Suprapubic skin (tissue), 4 donors: ENCODE measurements at regions not wholly inside any gene's neighbourhood (a gene's known extent, or its start where the extent isn't known, plus 50 kb on each side); places are given as distances from the start of the nearest gene placed in this dataset.

ENCODE experiments used
- DNase-seq, 2 donors: peaks; one replicate each; pipeline ENCODE4 v3.0.0-alpha.2; 2019; ENCODE audit warnings: low spot score in 2 of 2
- H3K27ac ChIP-seq: fragments of 200-600 bp; sonication (generic); one replicate; pipeline ENCODE4 v1.5.1; 2019
- H3K27me3 ChIP-seq: fragments of 200-600 bp; sonication (generic); one replicate; pipeline ENCODE4 v1.5.1; 2019
- H3K36me3 ChIP-seq: fragments of 200-600 bp; sonication (generic); one replicate; pipeline ENCODE4 v1.5.1; 2019
- H3K4me1 ChIP-seq: fragments of 200-600 bp; sonication (generic); one replicate; pipeline ENCODE4 v1.5.1; 2019
- H3K4me3 ChIP-seq: fragments of 200-600 bp; sonication (generic); one replicate; pipeline ENCODE4 v1.5.1; 2019; ENCODE audit warnings: mild to moderate bottlenecking
- H3K9me3 ChIP-seq: fragments of 200-600 bp; sonication (generic); one replicate; pipeline ENCODE4 v1.5.1; 2019
- CTCF ChIP-seq, 2 donors: fragments of 200-600 bp in 1 of 2; fragments of 450-650 bp in 1 of 2; sonication (generic) in 1 of 2; IDR thresholded peaks; one replicate each; pipeline ENCODE4 v1.5.1; 2016 to 2019; ENCODE audit warnings: antibody characterized with exemption in 2 of 2, mild to moderate bottlenecking in 1 of 2, moderate library complexity in 1 of 2
- EP300 ChIP-seq: sonication (generic); formaldehyde crosslinking; IDR thresholded peaks from one replicate; pipeline ENCODE4 v1.6.1; 2017; ENCODE audit warnings: antibody characterized with exemption
- POLR2A ChIP-seq, 2 donors: fragments of 450-650 bp; IDR thresholded peaks; one replicate each; pipeline ENCODE4 v1.6.1; 2017; ENCODE audit warnings: antibody characterized with exemption in 2 of 2, mild to moderate bottlenecking in 2 of 2, moderate library complexity in 2 of 2
- POLR2AphosphoS5 ChIP-seq, 3 donors: sonication (generic); formaldehyde crosslinking; IDR thresholded peaks; one replicate each; pipeline ENCODE4 v1.6.1; 2017; ENCODE audit warnings: antibody characterized with exemption in 3 of 3
- WGBS: methylation state at CpG from one replicate; pipeline ENCODE4 v1.1.5; 2018; 5-methylcytosine and 5-hydroxymethylcytosine counted together

- Histone ChIP-seq H3K4me1 (no peaks in the 10 kb centered on the region), H3K9me3 (peaks cover 7% of the 10 kb centered on the region), H3K36me3 (no peaks in the 10 kb centered on the region), H3K27ac (no peak overlapping the region), H3K27me3 (no peaks in the 10 kb centered on the region), H3K4me3 (no peak overlapping the region)
- DNase-seq: no peak
- WGBS: 41% methylated on average over 1 of the region's 1 CpG
- no peak for TF ChIP-seq POLR2AphosphoS5 (IDR thresholded peaks at IDR 0.05)
- no peak for TF ChIP-seq POLR2A (IDR thresholded peaks at IDR 0.05)
- no peak for TF ChIP-seq CTCF (IDR thresholded peaks at IDR 0.05)
- TF ChIP-seq EP300: no peak
Measured at GRCh38 chr10:120702032-120702431, 149.1 kb upstream of the WDR11 start.

GRCh38 chr10:120705309-120705708, 145.9 kb upstream of the WDR11 start:
- H3K4me1 ChIP-seq: no peaks in the 10 kb centered on the region
- DNase-seq: no peak
- H3K9me3 ChIP-seq: no peaks in the 10 kb centered on the region
- TF ChIP-seq POLR2A (IDR thresholded peaks at IDR 0.05) (no peak), POLR2AphosphoS5 (IDR thresholded peaks at IDR 0.05) (no peak), EP300 (no peak)
- no peaks in the 10 kb centered on the region for H3K36me3 ChIP-seq
- H3K27me3 ChIP-seq: no peaks in the 10 kb centered on the region
- H3K27ac ChIP-seq: no peak overlapping the region
- H3K4me3 ChIP-seq: no peak overlapping the region
- 58% methylated on average over 4 of the region's 4 CpGs for WGBS

GRCh38 chr10:120710076-120710475, 141.1 kb upstream of the WDR11 start:
- no peak overlapping the region for H3K27ac ChIP-seq
- no peak overlapping the region for H3K4me3 ChIP-seq
- H3K27me3 ChIP-seq: no peaks in the 10 kb centered on the region
- no peak for TF ChIP-seq CTCF (IDR thresholded peaks at IDR 0.05)
- no peak for TF ChIP-seq POLR2AphosphoS5 (IDR thresholded peaks at IDR 0.05)
- no peak for TF ChIP-seq POLR2A (IDR thresholded peaks at IDR 0.05)
- TF ChIP-seq EP300: no peak
- H3K9me3 ChIP-seq: no peaks in the 10 kb centered on the region
- no peak for DNase-seq
- no peaks in the 10 kb centered on the region for H3K4me1 ChIP-seq
- no peaks in the 10 kb centered on the region for H3K36me3 ChIP-seq
- 79% methylated on average over 2 of the region's 2 CpGs for WGBS

- no peak overlapping the region for H3K27ac ChIP-seq
- H3K9me3 ChIP-seq: no peaks in the 10 kb centered on the region
- no peaks in the 10 kb centered on the region for H3K36me3 ChIP-seq
- 82% methylated on average over 2 of the region's 5 CpGs for WGBS
- DNase-seq: no peak
- no peak overlapping the region for H3K4me3 ChIP-seq
- no peaks in the 10 kb centered on the region for H3K4me1 ChIP-seq
- TF ChIP-seq CTCF (IDR thresholded peaks at IDR 0.05) (no peak), EP300 (no peak), POLR2A (IDR thresholded peaks at IDR 0.05) (no peak), POLR2AphosphoS5 (IDR thresholded peaks at IDR 0.05) (no peak)
- H3K27me3 ChIP-seq: no peaks in the 10 kb centered on the region
Measured at GRCh38 chr10:120711860-120712259, 139.3 kb upstream of the WDR11 start.

- Histone ChIP-seq H3K27me3 (no peaks in the 10 kb centered on the region), H3K27ac (no peak overlapping the region), H3K4me3 (no peak overlapping the region), H3K9me3 (no peaks in the 10 kb centered on the region), H3K4me1 (no peaks in the 10 kb centered on the region), H3K36me3 (no peaks in the 10 kb centered on the region)
- WGBS: 63% methylated on average over 2 of the region's 2 CpGs
- no peak for TF ChIP-seq POLR2A (IDR thresholded peaks at IDR 0.05)
- no peak for TF ChIP-seq CTCF (IDR thresholded peaks at IDR 0.05)
- no peak for TF ChIP-seq EP300
- TF ChIP-seq POLR2AphosphoS5 (IDR thresholded peaks at IDR 0.05): no peak
- no peak for DNase-seq
Measured at GRCh38 chr10:120713573-120714205, 137.5 kb upstream of the WDR11 start.

GRCh38 chr10:120715171-120715570, 136.0 kb upstream of the WDR11 start:
- Histone ChIP-seq H3K4me3 (no peak overlapping the region), H3K27me3 (no peaks in the 10 kb centered on the region), H3K36me3 (no peaks in the 10 kb centered on the region), H3K27ac (no peak overlapping the region), H3K4me1 (no peaks in the 10 kb centered on the region), H3K9me3 (no peaks in the 10 kb centered on the region)
- WGBS: 65% methylated on average over 3 of the region's 3 CpGs
- TF ChIP-seq EP300 (no peak), POLR2A (IDR thresholded peaks at IDR 0.05) (no peak), CTCF (IDR thresholded peaks at IDR 0.05) (no peak), POLR2AphosphoS5 (IDR thresholded peaks at IDR 0.05) (no peak)
- DNase-seq: no peak
